Mesodermal cell (in vitro differentiated cells): ENCODE measurements at regions not wholly inside any gene's neighbourhood (a gene's known extent, or its start where the extent isn't known, plus 50 kb on each side); places are given as distances from the start of the nearest gene placed in this dataset.
A peak's percentile ranks its signal among the peaks of the same experiment; 100 is the strongest.
"Not testable (repeated sequence)": the region's sequence is repeated elsewhere in the genome, so short reads cannot be mapped to it uniquely, and the experiment has no call there.

Experiments used
- H3K27ac ChIP-seq: 2 replicates; pipeline ENCODE4 v1.7.0; 2013; ENCODE audit warnings: mild to moderate bottlenecking, low read depth, low read length, moderate library complexity; ENCODE audit not compliant: severe bottlenecking
- H3K36me3 ChIP-seq: 2 replicates; pipeline ENCODE4 v1.7.1; 2013; ENCODE audit warnings: mild to moderate bottlenecking, low read length, moderate library complexity; ENCODE audit not compliant: control insufficient read depth, insufficient read depth
- H3K4me1 ChIP-seq: one replicate; pipeline ENCODE4 v1.7.1; 2013; ENCODE audit warnings: mild to moderate bottlenecking, low read length; ENCODE audit not compliant: insufficient read depth, control insufficient read depth, poor library complexity, severe bottlenecking
- H3K4me3 ChIP-seq: 2 replicates; pipeline ENCODE4 v1.7.0; 2013; ENCODE audit warnings: low read length, control low read depth, mild to moderate bottlenecking; ENCODE audit not compliant: insufficient read depth, poor library complexity, severe bottlenecking; ENCODE audit errors: extremely low read depth
- H3K9me3 ChIP-seq: 2 replicates; pipeline ENCODE4 v1.7.1; 2013; ENCODE audit warnings: mild to moderate bottlenecking, low read length, moderate library complexity; ENCODE audit not compliant: control insufficient read depth
- WGBS, 2 experiments: methylation state at CpG; one replicate each; pipeline ENCODE4 v1.1.5; 2013; ENCODE audit warnings: missing lambda C conversion rate in 2 of 2; ENCODE audit not compliant: insufficient coverage in 2 of 2; 5-methylcytosine and 5-hydroxymethylcytosine counted together

GRCh38 chr16:10256784-10257641, 74.8 kb upstream of the GRIN2A start:
- no peak overlapping the region for H3K27ac ChIP-seq
- WGBS, 2 experiments = 21 to 24% methylated on average over 12 of the region's 17 CpGs
- H3K4me3 ChIP-seq = no peak overlapping the region
- no peaks in the 10 kb centered on the region for H3K9me3 ChIP-seq
- no peaks in the 10 kb centered on the region for H3K4me1 ChIP-seq
- no peaks in the 10 kb centered on the region for H3K36me3 ChIP-seq

DNA sequence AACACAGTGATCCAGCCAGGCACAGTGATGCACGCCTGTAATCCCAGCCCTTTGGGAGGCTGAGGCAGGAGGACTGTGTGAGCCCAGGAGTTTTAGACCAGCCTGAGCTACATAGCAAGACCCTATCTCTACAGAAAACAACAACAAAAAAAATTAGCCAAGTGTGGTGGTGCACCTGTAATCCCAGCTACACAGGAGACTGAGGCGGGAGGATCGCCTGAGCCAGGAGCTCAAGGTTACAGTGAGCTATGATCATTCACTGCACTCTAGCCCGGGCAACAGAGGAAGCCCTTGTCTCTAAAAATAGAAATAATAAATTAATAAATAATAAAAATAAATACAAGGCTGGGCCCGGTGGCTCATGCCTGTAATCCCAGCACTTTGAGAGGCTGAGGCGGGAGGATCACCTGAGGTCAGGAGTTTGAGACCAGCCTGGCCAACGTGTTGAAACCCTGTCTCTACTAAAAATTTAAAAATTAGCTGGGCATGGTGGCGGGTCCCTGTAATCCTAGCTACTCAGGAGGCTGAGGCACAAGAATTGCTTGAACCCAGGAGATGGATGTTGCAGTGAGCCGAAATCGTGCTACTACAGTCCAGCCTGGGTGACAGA, 75.5 kb upstream of the GRIN2A start:
- H3K27ac ChIP-seq, H3K4me1 ChIP-seq, H3K9me3 ChIP-seq, H3K36me3 ChIP-seq, H3K4me3 ChIP-seq: not testable (repeated sequence)
- 89 to 94% methylated on average over 6 to 7 of the region's 10 CpGs for WGBS, 2 experiments

DNA sequence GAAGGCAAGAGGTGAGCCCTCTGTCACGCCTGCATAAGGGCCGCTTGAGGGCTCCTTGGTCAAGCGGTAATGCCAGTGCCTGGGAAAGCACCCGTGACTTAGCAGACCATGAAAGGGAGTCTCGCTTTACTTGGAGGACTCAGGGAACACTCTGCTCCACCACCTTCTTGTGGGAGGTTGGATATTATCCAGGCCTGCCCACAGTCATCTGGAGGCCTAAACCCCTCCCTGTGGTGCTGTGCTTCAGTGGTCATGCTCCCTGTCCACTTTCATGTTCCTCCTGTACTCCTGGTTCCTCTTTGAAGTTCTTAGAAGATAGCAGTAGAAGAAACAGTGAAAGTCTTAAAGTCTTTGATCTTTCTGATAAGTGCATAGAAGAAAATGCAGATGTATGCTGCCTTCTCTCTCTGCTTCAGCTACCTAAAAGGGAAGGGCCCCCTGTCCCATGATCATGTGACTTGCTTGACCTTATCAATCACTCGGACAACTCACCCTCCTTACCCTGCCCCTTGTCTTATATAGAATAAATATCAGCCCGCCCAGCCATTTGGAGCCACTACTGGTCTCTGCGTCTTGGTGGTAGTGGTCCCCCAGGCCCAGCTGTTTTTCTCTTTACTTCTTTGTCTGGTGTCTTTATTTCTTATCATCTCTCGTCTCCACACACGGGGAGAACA, 76.8 kb upstream of the GRIN2A start:
- H3K9me3 ChIP-seq, H3K27ac ChIP-seq, H3K36me3 ChIP-seq, H3K4me3 ChIP-seq, H3K4me1 ChIP-seq: not testable (repeated sequence)
- WGBS, 2 experiments = 82 to 84% methylated on average over 4 to 8 of the region's 10 CpGs

- Histone ChIP-seq H3K36me3 (no peaks in the 10 kb centered on the region), H3K9me3 (no peaks in the 10 kb centered on the region), H3K4me3 (no peak overlapping the region), H3K27ac (peak overlapping the region; percentile 12), H3K4me1 (no peaks in the 10 kb centered on the region)
- 87 to 90% methylated on average over 9 of the region's 11 CpGs for WGBS, 2 experiments
Measured at GRCh38 chr16:10261077-10261476, 78.8 kb upstream of the GRIN2A start.

- peak overlapping the region; percentile 36 for H3K27ac ChIP-seq
- not testable (repeated sequence) for H3K4me3 ChIP-seq, H3K9me3 ChIP-seq, H3K4me1 ChIP-seq, H3K36me3 ChIP-seq
- WGBS, 2 experiments = 73 to 76% methylated on average over 2 to 4 of the region's 6 CpGs
Measured at GRCh38 chr16:10261526-10261925, 79.3 kb upstream of the GRIN2A start.

DNA sequence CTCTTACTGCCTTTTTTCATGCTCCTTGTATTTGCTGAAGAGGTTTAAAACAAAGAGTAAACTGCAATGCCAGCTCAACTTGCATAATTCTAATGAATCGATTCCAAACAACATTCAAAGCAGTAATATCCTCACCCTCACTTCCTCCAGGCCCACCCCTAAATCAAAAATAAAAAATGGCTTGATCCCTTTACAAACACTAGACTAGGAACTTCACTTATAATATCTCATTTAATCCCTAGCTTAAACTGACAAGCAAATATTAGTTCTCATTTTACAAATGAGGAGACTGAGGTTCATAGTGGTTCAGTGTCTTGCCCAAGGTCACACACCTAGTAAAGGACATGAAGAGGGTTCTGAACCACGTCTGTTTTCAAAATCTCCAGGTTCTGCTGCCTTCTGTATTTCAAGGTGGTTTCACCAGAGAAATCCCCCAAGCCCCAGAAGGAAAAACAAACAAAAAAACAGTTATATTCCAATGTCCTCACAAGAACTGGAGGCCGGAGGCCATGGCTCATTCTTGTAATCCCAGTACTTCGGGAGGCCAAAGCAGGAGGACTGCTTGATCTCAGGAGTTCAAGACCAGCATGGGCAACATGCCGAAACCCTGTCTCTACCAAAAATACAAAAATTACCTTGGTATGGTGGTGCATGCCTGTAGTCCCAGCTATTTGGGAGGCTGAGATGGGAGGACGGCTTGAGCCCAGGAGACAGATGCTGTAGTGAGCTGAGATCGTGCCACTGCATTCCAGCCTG, 80.3 kb upstream of the GRIN2A start:
- Histone ChIP-seq H3K4me1 (no peaks in the 10 kb centered on the region), H3K4me3 (no peak overlapping the region), H3K27ac (no peak overlapping the region), H3K36me3 (no peaks in the 10 kb centered on the region), H3K9me3 (no peaks in the 10 kb centered on the region)
- 85 to 86% methylated on average over 5 of the region's 7 CpGs for WGBS, 2 experiments

DNA sequence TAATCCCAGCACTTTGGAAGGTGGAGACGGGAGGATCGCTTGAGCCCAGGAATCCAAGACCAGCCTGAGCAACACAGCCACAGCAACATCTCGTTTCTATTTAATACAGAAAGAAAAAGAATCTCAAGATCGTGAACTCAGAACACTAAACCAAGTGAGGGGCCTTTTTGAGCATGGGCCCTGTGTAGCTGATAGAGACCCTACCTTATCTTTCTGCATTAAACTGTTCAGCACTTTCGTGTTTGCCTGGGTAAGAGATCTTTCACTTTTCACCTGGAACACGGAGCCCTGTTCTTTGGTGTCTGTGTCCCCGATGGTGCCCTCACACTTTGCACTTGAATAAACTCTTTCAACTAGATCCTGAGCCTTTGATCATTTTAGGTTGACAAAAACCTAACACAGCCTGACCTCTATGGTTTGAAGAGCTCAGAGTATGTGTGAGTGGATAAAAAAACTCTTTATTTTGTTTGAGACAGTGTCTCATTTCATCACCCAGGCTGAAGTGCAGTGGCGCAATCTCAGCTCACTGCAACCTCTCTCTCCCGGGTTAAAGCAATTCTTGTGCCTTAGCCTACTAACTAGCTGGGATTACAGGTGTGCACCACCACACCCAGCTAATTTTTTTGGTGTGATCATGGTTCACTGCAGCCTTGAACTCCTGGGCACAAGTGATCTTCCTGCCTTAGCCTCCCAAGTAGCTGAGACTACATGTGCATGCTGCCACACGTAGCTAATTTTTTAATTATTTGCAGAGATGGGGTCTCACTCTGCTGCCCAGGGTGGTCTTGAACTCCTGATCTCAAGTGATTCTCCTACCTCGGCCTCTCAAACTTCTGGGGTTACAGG, 83.8 kb upstream of the GRIN2A start:
- WGBS, 2 experiments = 85 to 92% methylated on average over 8 to 9 of the region's 11 CpGs
- Histone ChIP-seq H3K27ac (no peak overlapping the region), H3K4me3 (no peak overlapping the region), H3K36me3 (no peaks in the 10 kb centered on the region), H3K4me1 (no peaks in the 10 kb centered on the region), H3K9me3 (no peaks in the 10 kb centered on the region)

GRCh38 chr16:10266809-10267208, 84.6 kb upstream of the GRIN2A start:
- H3K27ac ChIP-seq = no peak overlapping the region
- WGBS, 2 experiments = 90 to 96% methylated on average over 3 to 5 of the region's 5 CpGs
- H3K36me3 ChIP-seq = no peaks in the 10 kb centered on the region
- H3K9me3 ChIP-seq = no peaks in the 10 kb centered on the region
- H3K4me1 ChIP-seq = no peaks in the 10 kb centered on the region
- H3K4me3 ChIP-seq = no peak overlapping the region

DNA sequence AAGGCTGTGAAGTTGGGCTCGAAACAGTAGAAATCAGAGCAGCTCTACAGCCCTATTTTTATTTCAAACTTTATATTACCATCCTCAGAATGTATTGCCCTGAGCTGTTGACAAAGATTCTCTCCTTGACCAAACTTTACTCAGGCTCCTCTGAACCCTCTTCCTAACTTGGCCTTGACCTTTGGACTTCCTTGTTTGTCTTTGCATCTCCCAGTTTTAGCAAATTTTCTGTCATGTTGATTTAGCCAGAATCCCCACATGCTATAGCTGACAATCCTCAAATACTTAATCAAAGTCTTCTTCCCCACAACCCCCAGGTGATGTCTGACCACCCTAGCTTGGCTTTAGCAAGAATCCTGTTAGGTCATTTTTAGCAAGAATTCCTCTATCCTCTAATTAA, 87.4 kb upstream of the GRIN2A start:
- WGBS, 2 experiments = 86% methylated on average over 1 of the region's 1 CpG; no CpG with 5 or more reads in 1 of the 2 experiments
- no peaks in the 10 kb centered on the region for H3K4me1 ChIP-seq

More for the DNA sequence above, 87.4 kb upstream of the GRIN2A start:
- no peak overlapping the region for H3K4me3 ChIP-seq
- peaks cover 4% of the 10 kb centered on the region for H3K9me3 ChIP-seq
- H3K36me3 ChIP-seq = no peaks in the 10 kb centered on the region
- no peak overlapping the region for H3K27ac ChIP-seq
